ENCODE measurements at regions not wholly inside any gene's neighbourhood (a gene's known extent, or its start where the extent isn't known, plus 50 kb on each side); places are given as distances from the start of the nearest gene placed in this dataset.

GRCh38 chr18:42179542-42180121 lies 224.6 kb downstream of the PIK3C3 start:
- no peak for DNase-seq (ENCODE audit: low read depth)
- no peak for FAIRE-seq
- no peaks in the 10 kb centered on the region for H3K27me3 ChIP-seq (ENCODE audit: control insufficient read depth, insufficient read depth, low read length)
- no peak overlapping the region for H3K4me3 ChIP-seq (ENCODE audit: low read depth, low read length)
- no peak for TF ChIP-seq CTCF (IDR thresholded peaks at IDR 0.05; ENCODE audit: insufficient read depth, low read length, severe bottlenecking)
- H3K36me3 ChIP-seq (ENCODE audit: control insufficient read depth, insufficient read depth, low read length): no peaks in the 10 kb centered on the region

GRCh38 chr18:42181474-42181873 lies 226.4 kb downstream of the PIK3C3 start:
- no peak overlapping the region for H3K4me3 ChIP-seq (ENCODE audit: low read depth, low read length)
- H3K36me3 ChIP-seq (ENCODE audit: control insufficient read depth, insufficient read depth, low read length): no peaks in the 10 kb centered on the region
- FAIRE-seq (no peak), DNase-seq (ENCODE audit: low read depth) (no peak)
- no peak for TF ChIP-seq CTCF (IDR thresholded peaks at IDR 0.05; ENCODE audit: insufficient read depth, low read length, severe bottlenecking)
- H3K27me3 ChIP-seq (ENCODE audit: control insufficient read depth, insufficient read depth, low read length): no peaks in the 10 kb centered on the region

GRCh38 chr18:42182728-42183700 lies 228.0 kb downstream of the PIK3C3 start:
- Histone ChIP-seq H3K4me3 (ENCODE audit: low read depth, low read length) (no peak overlapping the region), H3K27me3 (ENCODE audit: control insufficient read depth, insufficient read depth, low read length) (no peaks in the 10 kb centered on the region), H3K36me3 (ENCODE audit: control insufficient read depth, insufficient read depth, low read length) (no peaks in the 10 kb centered on the region)
- FAIRE-seq: no peak
- peak; percentile 50 for DNase-seq (ENCODE audit: low read depth)
- TF ChIP-seq CTCF (IDR thresholded peaks at IDR 0.05; ENCODE audit: insufficient read depth, low read length, severe bottlenecking): no peak

GRCh38 chr18:42183746-42184145 lies 228.7 kb downstream of the PIK3C3 start:
- Histone ChIP-seq H3K36me3 (ENCODE audit: control insufficient read depth, insufficient read depth, low read length) (no peaks in the 10 kb centered on the region), H3K27me3 (ENCODE audit: control insufficient read depth, insufficient read depth, low read length) (no peaks in the 10 kb centered on the region), H3K4me3 (ENCODE audit: low read depth, low read length) (no peak overlapping the region)
- no peak for TF ChIP-seq CTCF (IDR thresholded peaks at IDR 0.05; ENCODE audit: insufficient read depth, low read length, severe bottlenecking)
- peak; percentile 97 for FAIRE-seq
- DNase-seq (ENCODE audit: low read depth): peak; percentile 73

- no peaks in the 10 kb centered on the region for H3K36me3 ChIP-seq (ENCODE audit: control insufficient read depth, insufficient read depth, low read length)
- H3K27me3 ChIP-seq (ENCODE audit: control insufficient read depth, insufficient read depth, low read length): no peaks in the 10 kb centered on the region
- no peak overlapping the region for H3K4me3 ChIP-seq (ENCODE audit: low read depth, low read length)
- FAIRE-seq: no peak
- DNase-seq (ENCODE audit: low read depth): no peak
- TF ChIP-seq CTCF (IDR thresholded peaks at IDR 0.05; ENCODE audit: insufficient read depth, low read length, severe bottlenecking): no peak
Observed at GRCh38 chr18:42184685-42185477, 229.8 kb downstream of the PIK3C3 start.

Data from bronchial epithelial cell (primary cell).